Fibroblast of pulmonary artery (primary cell): ENCODE measurements at regions not wholly inside any gene's neighbourhood (a gene's known extent, or its start where the extent isn't known, plus 50 kb on each side); places are given as distances from the start of the nearest gene placed in this dataset.

Source experiments
- DNase-seq: peaks from one replicate; pipeline ENCODE4 v3.0.0-alpha.2; 2010; ENCODE audit warnings: low read depth
- H3K4me3 ChIP-seq: replicated peaks from 2 replicates; pipeline ENCODE4 v1.5.1; 2011; ENCODE audit warnings: low read depth, mild to moderate bottlenecking, control low read depth, low read length, moderate library complexity
- TF ChIP-seq, protein P1 (sequence below): IDR thresholded peaks from 2 replicates; pipeline ENCODE4 v1.5.1; 2011; ENCODE audit warnings: mild to moderate bottlenecking, control low read depth, low read length, inconsistent platforms; ENCODE audit errors: missing control alignments

DNA sequence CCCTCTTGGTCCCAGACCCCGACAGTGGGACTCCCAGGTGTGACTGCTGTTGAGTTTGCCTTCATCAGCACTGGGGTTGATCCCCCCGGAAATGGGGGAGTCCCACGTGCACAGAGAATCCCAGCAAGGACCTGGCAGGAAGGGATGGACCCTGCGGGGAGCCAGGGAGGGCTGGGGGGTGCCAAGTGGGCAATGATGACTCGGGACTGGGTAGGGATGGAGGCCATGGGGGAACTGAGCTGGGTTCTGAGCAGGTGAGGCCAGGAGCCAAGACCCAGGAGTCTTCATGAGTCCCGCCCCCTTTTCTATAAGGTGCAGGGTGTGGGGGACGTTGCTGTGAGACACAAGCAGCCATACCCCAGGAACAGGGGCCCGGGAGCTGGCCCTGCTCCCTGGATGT is 103.8 kb downstream of the CRYAA start:
- no peak for DNase-seq
- H3K4me3 ChIP-seq: no peak overlapping the region
- TF ChIP-seq, protein P1, sequence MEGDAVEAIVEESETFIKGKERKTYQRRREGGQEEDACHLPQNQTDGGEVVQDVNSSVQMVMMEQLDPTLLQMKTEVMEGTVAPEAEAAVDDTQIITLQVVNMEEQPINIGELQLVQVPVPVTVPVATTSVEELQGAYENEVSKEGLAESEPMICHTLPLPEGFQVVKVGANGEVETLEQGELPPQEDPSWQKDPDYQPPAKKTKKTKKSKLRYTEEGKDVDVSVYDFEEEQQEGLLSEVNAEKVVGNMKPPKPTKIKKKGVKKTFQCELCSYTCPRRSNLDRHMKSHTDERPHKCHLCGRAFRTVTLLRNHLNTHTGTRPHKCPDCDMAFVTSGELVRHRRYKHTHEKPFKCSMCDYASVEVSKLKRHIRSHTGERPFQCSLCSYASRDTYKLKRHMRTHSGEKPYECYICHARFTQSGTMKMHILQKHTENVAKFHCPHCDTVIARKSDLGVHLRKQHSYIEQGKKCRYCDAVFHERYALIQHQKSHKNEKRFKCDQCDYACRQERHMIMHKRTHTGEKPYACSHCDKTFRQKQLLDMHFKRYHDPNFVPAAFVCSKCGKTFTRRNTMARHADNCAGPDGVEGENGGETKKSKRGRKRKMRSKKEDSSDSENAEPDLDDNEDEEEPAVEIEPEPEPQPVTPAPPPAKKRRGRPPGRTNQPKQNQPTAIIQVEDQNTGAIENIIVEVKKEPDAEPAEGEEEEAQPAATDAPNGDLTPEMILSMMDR: no peak

DNA sequence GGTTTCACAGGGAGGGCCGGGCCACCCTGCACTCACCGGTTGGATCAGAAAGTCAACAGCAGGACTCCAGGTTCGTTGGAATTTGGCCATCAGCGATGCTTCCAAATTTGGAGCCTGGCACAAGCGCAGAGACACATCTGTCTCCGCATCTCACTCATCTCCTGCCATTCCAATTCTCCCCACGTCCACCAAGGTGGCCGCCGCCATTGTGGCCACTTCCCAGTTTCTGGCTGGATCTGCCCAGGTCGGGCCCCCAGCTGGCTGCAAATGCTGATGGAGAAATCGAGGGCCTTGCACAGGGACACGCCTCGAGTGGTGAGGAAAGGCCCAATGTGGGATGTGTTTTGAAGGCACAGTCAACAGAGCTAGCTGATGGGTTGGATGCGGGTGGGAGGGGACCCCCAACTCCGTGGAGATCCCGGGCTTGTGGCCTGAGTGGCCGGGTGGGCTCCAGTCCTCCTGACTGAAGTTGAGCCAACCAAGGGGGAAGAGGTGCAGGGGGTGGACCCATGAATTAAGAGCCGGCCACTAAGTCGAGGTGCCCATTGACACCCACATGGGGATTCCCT is 102.7 kb downstream of the CRYAA start:
- no peak for DNase-seq
- TF ChIP-seq, protein P1: no peak
- no peak overlapping the region for H3K4me3 ChIP-seq

DNA sequence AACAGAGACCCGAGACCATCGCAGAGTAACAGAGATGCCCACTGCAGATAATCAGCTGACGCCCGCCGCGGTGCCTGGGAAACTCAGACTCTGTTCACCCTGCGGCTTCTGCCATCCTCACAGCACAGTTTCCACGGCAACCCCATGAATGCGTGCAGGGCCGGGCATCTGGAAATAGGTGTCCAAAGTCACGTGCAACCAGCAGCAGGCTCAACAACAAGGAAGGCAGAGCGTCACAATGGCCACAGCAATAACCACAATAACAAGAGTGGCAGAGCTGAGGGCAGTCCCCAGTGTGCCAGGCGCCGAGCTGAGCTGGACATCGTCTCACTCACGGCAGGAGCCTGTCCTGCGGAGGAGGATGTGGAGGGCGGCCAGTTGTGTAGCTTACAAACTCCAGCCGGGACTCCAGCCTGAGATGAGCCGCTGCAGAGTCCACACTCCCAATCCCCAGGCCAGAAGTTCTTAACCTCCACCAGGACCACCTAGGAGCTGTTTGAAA is 102.0 kb downstream of the CRYAA start:
- DNase-seq: no peak
- no peak overlapping the region for H3K4me3 ChIP-seq
- TF ChIP-seq, protein P1: no peak

DNA sequence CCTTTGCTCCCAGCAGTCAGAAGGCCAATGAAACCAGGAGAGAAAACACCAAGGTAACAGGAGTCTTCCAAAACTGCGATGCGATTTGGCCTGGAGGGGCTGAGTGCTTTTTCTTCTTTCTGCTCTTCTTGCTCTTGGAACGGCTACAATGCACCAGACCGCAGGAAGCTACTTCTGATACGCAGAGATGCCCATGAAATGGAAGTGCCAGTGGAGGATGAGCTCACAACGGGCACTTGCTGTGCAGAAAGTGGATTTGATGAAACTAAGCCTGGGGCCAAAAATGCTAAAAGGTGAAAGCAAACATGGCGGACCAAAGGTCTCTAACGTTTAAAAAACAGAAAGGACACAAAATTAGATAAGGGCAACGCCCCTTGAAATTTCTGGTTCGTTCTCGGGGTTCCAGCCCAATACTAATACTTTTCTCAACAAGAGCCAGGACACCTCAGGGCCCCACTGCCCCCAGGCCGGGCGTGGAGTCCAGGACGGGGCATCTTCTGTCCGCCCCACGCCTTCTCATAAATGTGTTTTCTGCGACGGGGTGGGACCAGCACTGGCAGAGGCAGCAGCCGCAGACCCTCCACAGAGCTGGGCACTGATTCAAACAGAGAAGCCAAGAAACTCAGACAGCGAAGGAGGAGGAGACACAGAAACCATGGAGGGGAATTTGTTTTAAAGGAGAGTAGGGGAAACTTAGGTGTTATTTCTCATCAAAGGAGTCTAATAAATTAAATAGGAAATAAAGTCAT is 101.3 kb downstream of the CRYAA start:
- DNase-seq: no peak
- TF ChIP-seq, protein P1: no peak
- no peak overlapping the region for H3K4me3 ChIP-seq

DNA sequence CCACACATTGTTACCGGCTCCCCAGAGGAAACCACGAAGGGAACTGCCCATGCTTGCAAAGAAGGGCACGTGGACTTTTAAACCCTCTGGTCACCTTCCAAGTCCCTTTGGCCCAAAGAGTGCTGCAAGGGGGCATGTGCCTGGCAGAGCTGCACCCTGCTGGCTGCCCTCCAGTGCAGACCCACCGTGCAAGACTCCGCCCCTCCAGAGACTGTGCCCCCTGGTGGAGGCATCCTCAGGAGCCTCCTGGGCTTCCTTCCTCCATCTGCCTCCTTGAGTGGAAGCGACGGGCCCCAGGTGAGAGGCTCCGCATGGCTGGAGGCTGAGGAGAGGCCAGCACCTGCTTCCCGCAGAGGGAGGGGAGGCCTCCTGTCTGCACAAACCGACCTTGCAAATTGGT is 100.6 kb downstream of the CRYAA start:
- no peak for DNase-seq
- H3K4me3 ChIP-seq: no peak overlapping the region
- TF ChIP-seq, protein P1: peak; percentile 20

GRCh38 chr21:43268804-43269186 is 100.0 kb downstream of the CRYAA start:
- TF ChIP-seq, protein P1: no peak
- DNase-seq: no peak
- no peak overlapping the region for H3K4me3 ChIP-seq
